Upper lobe of right lung (tissue), 1 donor: ENCODE measurements at regions not wholly inside any gene's neighbourhood (a gene's known extent, or its start where the extent isn't known, plus 50 kb on each side); places are given as distances from the start of the nearest gene placed in this dataset.

Source experiments
- ATAC-seq: fragments of 200-7000 bp; cut with Tn5 transposase; one replicate; pipeline ENCODE4 v1.9.1; 2020; ENCODE audit warnings: mild to moderate bottlenecking, moderate library complexity
- DNase-seq: peaks from one replicate; pipeline ENCODE4 v3.0.0-alpha.2; 2020
- H3K27ac ChIP-seq: fragments of 200-600 bp; one replicate; pipeline ENCODE4 v1.8.0; 2022
- H3K27me3 ChIP-seq: fragments of 200-600 bp; one replicate; pipeline ENCODE4 v1.8.0; 2022; ENCODE audit warnings: mild to moderate bottlenecking
- H3K36me3 ChIP-seq: fragments of 200-600 bp; one replicate; pipeline ENCODE4 v1.8.0; 2022
- H3K4me1 ChIP-seq: fragments of 200-600 bp; one replicate; pipeline ENCODE4 v1.8.0; 2022
- H3K4me3 ChIP-seq: fragments of 200-600 bp; one replicate; pipeline ENCODE4 v1.8.0; 2022; ENCODE audit warnings: mild to moderate bottlenecking
- H3K9me3 ChIP-seq: fragments of 200-600 bp; one replicate; pipeline ENCODE4 v1.8.0; 2022
- intact Hi-C: fragments of 100-400 bp; cut with DNase I; formaldehyde crosslinking; loops from one replicate; pipeline ENCODE4 v1.11.0; 2022
- TF ChIP-seq, protein P1 (sequence below): fragments of 200-600 bp; IDR thresholded peaks from one replicate; pipeline ENCODE4 v1.8.0; 2022; ENCODE audit warnings: antibody characterized with exemption
- donor health status: DM: no; HTN: yes; CAD: no; lungs with severe emphysema.

DNA sequence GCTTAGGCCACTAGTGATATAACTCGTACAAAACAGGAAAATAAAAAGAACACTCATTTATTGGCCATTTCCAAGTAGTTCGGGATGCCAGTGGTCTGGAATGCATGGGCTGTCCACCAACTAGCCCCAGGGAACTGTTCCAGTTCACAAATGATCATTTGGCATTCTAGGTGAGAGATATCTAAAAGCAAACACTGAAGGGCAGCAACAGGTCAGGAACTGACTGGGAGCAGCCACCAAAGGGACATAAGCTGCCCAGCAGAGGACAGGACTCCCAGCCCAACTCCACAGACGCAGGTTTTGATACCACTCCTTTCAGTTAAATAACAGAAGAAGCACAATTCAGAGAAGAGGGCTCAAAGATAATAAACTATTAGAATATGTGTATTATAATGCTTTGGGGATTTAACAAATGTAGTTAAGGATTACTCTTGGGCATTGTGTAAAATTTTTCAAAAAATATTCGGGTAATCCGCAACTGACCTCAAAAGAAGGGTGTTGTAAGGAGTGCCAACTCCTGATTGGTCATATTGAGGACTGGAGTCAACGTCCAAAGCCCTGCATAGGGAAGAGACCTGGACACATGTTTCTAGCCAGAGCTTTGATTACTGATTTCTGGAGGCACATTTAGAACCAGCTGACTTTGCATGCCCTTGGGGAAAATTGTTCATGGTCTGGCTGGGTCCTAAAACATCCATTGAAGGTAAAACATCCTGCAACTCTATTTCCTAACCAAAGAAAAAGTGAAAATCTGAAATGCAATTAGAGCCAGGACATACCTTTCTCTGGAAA is 320.0 kb downstream of the DNAH5 start:
- intact Hi-C loops, result no loop called here
- no peaks in the 10 kb centered on the region for H3K27me3 ChIP-seq
- H3K27ac ChIP-seq, result no peak overlapping the region
- no peaks in the 10 kb centered on the region for H3K36me3 ChIP-seq
- no peaks in the 10 kb centered on the region for H3K9me3 ChIP-seq
- DNase-seq, result no peak
- TF ChIP-seq, protein P1, sequence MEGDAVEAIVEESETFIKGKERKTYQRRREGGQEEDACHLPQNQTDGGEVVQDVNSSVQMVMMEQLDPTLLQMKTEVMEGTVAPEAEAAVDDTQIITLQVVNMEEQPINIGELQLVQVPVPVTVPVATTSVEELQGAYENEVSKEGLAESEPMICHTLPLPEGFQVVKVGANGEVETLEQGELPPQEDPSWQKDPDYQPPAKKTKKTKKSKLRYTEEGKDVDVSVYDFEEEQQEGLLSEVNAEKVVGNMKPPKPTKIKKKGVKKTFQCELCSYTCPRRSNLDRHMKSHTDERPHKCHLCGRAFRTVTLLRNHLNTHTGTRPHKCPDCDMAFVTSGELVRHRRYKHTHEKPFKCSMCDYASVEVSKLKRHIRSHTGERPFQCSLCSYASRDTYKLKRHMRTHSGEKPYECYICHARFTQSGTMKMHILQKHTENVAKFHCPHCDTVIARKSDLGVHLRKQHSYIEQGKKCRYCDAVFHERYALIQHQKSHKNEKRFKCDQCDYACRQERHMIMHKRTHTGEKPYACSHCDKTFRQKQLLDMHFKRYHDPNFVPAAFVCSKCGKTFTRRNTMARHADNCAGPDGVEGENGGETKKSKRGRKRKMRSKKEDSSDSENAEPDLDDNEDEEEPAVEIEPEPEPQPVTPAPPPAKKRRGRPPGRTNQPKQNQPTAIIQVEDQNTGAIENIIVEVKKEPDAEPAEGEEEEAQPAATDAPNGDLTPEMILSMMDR, result no peak
- H3K4me1 ChIP-seq, result no peaks in the 10 kb centered on the region
- H3K4me3 ChIP-seq, result no peak overlapping the region
- no peak for ATAC-seq

DNA sequence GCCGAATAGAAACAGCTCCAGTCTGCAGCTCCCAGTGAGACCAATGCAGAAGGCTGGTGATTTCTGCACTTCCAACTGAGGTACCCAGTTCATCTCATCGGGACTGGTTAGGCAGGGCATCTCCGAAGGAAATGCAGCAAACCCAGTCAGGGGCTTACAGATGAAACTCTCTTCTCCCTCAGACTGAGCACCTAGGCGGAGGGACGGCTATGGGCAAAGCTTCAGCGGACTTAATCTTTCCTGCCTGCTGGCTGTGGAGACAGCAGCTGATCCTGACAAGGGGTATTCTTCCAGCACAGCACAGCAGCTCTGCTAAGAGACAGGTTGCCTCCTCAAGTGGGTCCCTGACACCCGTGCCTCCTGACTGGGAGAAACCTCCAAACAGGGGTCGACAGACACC is 330.9 kb downstream of the DNAH5 start:
- no peaks in the 10 kb centered on the region for H3K36me3 ChIP-seq

DNA sequence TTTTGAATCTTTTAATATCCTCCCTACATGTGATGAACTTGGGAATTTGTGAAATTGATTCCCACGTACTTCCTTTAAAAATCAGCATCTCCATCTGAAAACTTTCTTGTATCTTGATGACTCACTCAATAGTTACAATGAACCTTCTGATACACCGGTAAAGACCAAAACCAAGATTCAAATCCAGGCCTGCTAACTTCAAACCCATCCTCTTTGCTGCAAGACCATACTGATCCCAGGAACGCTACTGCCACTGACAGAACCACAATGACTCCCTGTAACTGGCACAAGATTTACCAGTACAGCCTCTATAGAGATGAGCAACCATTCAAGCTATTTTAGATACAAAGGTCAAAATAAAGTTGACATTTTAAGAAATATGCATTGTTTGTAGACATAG is 332.9 kb downstream of the DNAH5 start:
- H3K27ac ChIP-seq, result no peak overlapping the region
- no peaks in the 10 kb centered on the region for H3K27me3 ChIP-seq
- H3K9me3 ChIP-seq, result peaks cover 7% of the 10 kb centered on the region
- no peaks in the 10 kb centered on the region for H3K36me3 ChIP-seq
- TF ChIP-seq, protein P1, result no peak
- H3K4me1 ChIP-seq, result no peaks in the 10 kb centered on the region
- no peak overlapping the region for H3K4me3 ChIP-seq
- DNase-seq, result no peak
- intact Hi-C loops, result no loop called here
- no peak for ATAC-seq

More for the DNA sequence above, 330.9 kb downstream of the DNAH5 start:
- ATAC-seq (no peak), DNase-seq (no peak)
- Histone ChIP-seq H3K27me3 (no peaks in the 10 kb centered on the region), H3K4me3 (no peak overlapping the region), H3K27ac (no peak overlapping the region), H3K4me1 (no peaks in the 10 kb centered on the region), H3K9me3 (peaks cover 7% of the 10 kb centered on the region)
- TF ChIP-seq, protein P1, result no peak
- intact Hi-C loops, result no loop called here

DNA sequence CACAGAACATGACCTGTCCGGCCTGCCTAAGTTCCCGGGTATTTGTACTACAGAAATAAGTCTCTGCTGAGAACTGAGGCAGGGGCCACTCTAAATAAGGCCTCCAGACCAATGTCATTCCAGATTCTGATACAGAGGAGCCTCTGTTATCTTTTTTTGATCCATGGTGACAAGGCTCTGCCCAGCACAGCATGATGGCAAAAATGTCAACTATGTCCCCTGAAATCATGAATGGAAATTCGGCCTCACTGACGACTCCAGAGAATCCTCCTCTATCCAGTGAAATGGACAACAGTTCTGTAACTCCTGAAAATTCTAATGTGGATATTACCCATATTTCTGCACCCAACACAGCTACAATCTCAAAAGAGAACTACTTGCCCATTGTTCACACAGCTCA is 335.0 kb downstream of the DNAH5 start:
- H3K9me3 ChIP-seq, result no peaks in the 10 kb centered on the region
- no peak overlapping the region for H3K27ac ChIP-seq
- DNase-seq (no peak), ATAC-seq (no peak)
- no peak overlapping the region for H3K4me3 ChIP-seq
- H3K27me3 ChIP-seq, result no peaks in the 10 kb centered on the region
- TF ChIP-seq, protein P1, result no peak
- no peaks in the 10 kb centered on the region for H3K4me1 ChIP-seq
- H3K36me3 ChIP-seq, result no peaks in the 10 kb centered on the region
- intact Hi-C loops, result no loop called here

DNA sequence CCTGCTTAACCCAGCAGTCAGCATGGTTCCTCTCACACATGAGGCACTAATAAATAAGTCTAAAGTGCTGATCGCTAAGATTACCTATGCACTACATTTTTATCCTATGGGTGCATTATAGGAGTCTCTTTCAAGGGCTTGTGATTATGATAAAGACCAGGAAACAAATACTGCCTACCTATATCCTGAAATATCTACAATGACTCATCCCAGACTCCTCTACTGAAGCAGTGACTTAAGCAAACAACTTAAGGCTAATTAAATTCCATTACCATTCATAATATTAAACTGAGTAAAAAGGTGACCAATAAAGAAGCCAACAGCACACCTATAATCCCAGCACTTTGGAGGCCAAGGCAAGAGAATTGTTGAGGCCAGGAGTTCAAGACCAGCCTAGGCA is 338.4 kb downstream of the DNAH5 start:
- DNase-seq (no peak), ATAC-seq (no peak)
- TF ChIP-seq, protein P1, result no peak
- H3K9me3 ChIP-seq, result no peaks in the 10 kb centered on the region
- no peak overlapping the region for H3K4me3 ChIP-seq
- no peaks in the 10 kb centered on the region for H3K36me3 ChIP-seq
- no peaks in the 10 kb centered on the region for H3K4me1 ChIP-seq
- H3K27me3 ChIP-seq, result no peaks in the 10 kb centered on the region
- H3K27ac ChIP-seq, result no peak overlapping the region
- intact Hi-C loops, result no loop called here
